Endothelial cell of hepatic sinusoid (primary cell): ENCODE measurements at regions not wholly inside any gene's neighbourhood (a gene's known extent, or its start where the extent isn't known, plus 50 kb on each side); places are given as distances from the start of the nearest gene placed in this dataset.
"Not testable (repeated sequence)": the region's sequence is repeated elsewhere in the genome, so short reads cannot be mapped to it uniquely, and the experiment has no call there.

Experiments
- in situ Hi-C: cut with HindIII; loops from 2 replicates; pipeline ENCODE4 v1.10.0; 2017; ENCODE audit warnings: low sequenced_read_pairs

DNA sequence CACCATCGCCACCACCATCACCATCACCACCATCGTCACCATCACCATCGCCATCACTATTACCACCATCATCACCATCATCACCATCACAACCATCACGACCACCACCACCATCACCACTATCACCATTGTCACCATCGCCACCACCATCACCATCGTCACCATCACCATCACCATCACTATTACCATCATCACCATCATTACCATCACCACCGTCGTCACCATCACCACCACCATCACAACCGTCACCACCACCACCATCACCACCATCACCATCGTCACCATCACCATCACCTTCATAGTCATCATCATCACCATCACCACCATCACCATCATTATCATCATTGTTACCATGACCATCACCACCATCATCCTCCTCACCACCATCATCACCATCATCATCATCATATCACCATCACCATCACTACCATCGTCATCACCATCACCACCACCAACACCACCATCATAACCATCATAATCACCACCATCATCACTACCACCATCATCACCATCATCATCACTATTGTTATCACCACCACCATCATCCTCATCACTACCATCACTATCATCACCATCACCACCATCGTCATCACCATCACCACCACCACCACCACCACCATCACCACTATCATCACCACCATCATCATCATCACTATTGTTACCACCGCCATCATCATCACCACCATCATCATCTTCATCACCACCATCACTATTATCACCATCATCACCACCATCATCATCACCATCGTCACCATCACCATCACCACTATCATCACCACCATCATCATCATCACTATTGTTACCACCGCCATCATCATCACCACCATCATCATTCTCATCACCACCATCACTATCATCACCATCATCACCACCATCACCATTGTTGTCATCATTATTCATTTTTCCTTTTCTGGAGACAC, 51.5 kb upstream of the ZNF469 start:
- in situ Hi-C loops: no loop called here

DNA sequence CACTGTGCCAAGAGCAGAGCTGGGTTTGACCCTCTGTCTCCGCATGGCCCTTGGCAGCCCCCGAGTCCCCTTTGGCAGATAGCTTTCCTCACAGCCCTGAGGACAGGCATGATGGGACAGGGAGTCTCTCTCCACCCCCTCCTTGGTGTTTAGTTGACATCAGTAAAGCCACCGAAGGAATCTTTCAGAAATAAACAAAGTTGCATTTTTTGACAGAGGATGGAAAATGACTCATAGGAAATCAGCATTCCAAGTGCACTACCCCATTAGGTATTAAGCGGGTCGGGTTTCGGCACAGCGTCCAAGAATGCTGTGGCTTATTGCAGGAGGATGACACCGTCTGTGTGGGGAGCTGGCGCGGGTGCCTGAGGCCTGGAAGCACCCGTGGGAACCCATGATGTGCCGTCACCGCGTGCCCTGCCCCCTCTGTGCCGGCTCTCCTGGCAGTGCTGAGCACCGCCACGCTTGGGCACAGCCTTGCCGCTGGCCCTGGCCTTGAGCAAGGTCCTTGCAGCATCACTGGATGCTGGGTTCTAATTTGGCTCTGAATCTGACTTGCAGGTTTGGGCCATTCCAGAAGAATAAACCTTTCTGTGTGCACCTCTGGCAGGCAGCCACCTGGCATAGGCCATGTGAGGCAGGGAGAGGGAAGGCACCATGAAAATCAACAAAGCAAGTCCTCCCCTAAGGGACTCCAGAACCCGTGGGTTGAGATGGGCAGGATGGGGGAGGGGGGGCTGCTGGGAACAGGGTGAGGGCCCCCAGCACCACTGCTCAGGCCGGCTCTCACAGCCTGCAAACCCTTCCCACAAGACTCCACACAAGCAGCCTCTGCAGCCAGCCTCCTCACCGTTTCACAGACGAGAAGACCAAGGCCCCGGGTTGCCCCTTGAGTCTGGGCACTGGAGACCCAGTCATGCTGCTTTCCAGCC, 50.5 kb upstream of the ZNF469 start:
- in situ Hi-C loops: no loop called here

DNA sequence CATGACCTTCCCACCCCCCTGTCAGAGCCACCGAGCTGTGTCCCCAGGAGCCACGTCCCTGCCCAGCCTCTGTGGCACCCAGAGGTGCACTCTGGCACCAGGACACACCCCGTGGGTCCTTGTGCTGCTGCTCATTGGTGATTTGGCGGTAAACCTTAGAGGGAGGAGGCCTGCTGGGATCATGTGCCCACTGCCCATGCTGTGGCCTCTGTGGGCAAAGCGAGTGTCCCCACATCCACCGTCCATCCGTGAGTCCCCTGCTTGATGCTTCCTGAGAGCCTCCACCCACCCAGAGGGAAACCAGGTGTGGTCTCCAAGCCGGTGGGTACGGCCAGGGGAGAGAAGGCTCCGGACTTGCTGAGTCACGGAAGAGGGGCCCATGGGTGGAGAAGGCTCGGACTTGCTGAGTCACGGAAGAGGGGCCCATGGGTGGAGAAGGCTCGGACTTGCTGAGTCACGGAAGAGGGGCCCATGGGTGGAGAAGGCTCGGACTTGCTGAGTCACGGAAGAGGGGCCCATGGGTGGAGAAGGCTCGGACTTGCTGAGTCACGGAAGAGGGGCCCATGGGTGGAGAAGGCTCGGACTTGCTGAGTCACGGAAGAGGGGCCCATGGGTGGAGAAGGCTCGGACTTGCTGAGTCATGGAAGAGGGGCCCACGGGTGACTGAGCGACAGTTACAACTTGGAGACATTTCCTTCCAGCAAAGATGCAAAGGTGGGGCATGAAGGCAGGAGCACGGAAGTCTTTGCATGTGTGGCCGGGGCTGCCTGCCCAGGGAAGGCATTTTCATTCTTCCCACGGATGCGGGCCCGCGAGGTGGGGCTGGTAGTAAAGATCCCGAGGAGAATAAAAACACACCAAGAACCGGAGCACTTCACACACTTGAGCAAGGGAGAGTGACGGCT, 49.6 kb upstream of the ZNF469 start:
- in situ Hi-C loops: not testable (repeated sequence)
